GM23338 (cell line): ENCODE measurements at regions not wholly inside any gene's neighbourhood (a gene's known extent, or its start where the extent isn't known, plus 50 kb on each side); places are given as distances from the start of the nearest gene placed in this dataset.
"Not testable (repeated sequence)": the region's sequence is repeated elsewhere in the genome, so short reads cannot be mapped to it uniquely, and the experiment has no call there.

Experiments
- ATAC-seq: fragments of 200-7000 bp; cut with Tn5 transposase; 3 replicates; pipeline ENCODE4 v1.9.1; 2020
- DNase-seq: peaks from one replicate; pipeline ENCODE4 v3.0.0-alpha.2; 2015; ENCODE audit warnings: low spot score
- H2AFZ ChIP-seq: fragments of 200-600 bp; sonication (generic); 2 replicates; pipeline ENCODE4 v1.8.0; 2016; ENCODE audit warnings: antibody characterized with exemption, mild to moderate bottlenecking, moderate library complexity
- H3F3A ChIP-seq: fragments of 200-600 bp; sonication (generic); replicated peaks from 2 replicates; pipeline ENCODE4 v1.8.0; 2017; ENCODE audit warnings: antibody characterized with exemption, mixed run types, low read depth
- H3K27ac ChIP-seq: fragments of 200-600 bp; sonication (generic); 2 replicates; pipeline ENCODE4 v1.6.1; 2016; ENCODE audit warnings: low read depth
- H3K27me3 ChIP-seq: fragments of 200-600 bp; sonication (generic); 2 replicates; pipeline ENCODE4 v1.8.0; 2016; ENCODE audit warnings: mild to moderate bottlenecking, mixed run types, moderate library complexity; ENCODE audit not compliant: insufficient read depth
- H3K36me3 ChIP-seq: fragments of 200-600 bp; sonication (generic); 2 replicates; pipeline ENCODE4 v1.8.0; 2016; ENCODE audit warnings: mild to moderate bottlenecking; ENCODE audit not compliant: insufficient read depth
- H3K4me1 ChIP-seq: fragments of 200-600 bp; sonication (generic); 2 replicates; pipeline ENCODE4 v1.8.0; 2016; ENCODE audit warnings: mild to moderate bottlenecking, moderate library complexity; ENCODE audit not compliant: insufficient read depth
- H3K4me2 ChIP-seq: fragments of 200-600 bp; sonication (generic); 2 replicates; pipeline ENCODE4 v1.7.1; 2017; ENCODE audit warnings: mixed run types
- H3K4me3 ChIP-seq: fragments of 200-600 bp; sonication (generic); 2 replicates; pipeline ENCODE4 v1.6.1; 2016; ENCODE audit warnings: mixed run types
- H3K79me2 ChIP-seq: fragments of 200-600 bp; sonication (generic); replicated peaks from 2 replicates; pipeline ENCODE4 v1.8.0; 2017; ENCODE audit warnings: mild to moderate bottlenecking; ENCODE audit not compliant: insufficient read depth
- H3K9me2 ChIP-seq: fragments of 200-600 bp; sonication (generic); 2 replicates; pipeline ENCODE4 v1.8.0; 2017; ENCODE audit not compliant: insufficient read depth
- H4K20me1 ChIP-seq: fragments of 200-600 bp; sonication (generic); replicated peaks from 2 replicates; pipeline ENCODE4 v1.8.0; 2017; ENCODE audit warnings: mild to moderate bottlenecking; ENCODE audit not compliant: insufficient read depth
- H3K27ac Mint-ChIP-seq: 2 replicates; pipeline ENCODE4 v1.8.0; 2020; ENCODE audit warnings: inconsistent platforms, mild to moderate bottlenecking, moderate library complexity, mixed read lengths
- H3K27me3 Mint-ChIP-seq: 3 replicates; pipeline ENCODE4 v1.8.0; 2022; ENCODE audit warnings: low read depth, mild to moderate bottlenecking, moderate library complexity, mixed read lengths, inconsistent platforms; ENCODE audit not compliant: insufficient read depth, poor library complexity
- H3K36me3 Mint-ChIP-seq: 3 replicates; pipeline ENCODE4 v1.8.0; 2021; ENCODE audit warnings: low read depth, mild to moderate bottlenecking, inconsistent platforms, moderate library complexity, mixed read lengths
- H3K4me1 Mint-ChIP-seq: 3 replicates; pipeline ENCODE4 v1.8.0; 2020; ENCODE audit warnings: mild to moderate bottlenecking, inconsistent platforms, mixed read lengths
- H3K4me3 Mint-ChIP-seq: 3 replicates; pipeline ENCODE4 v1.8.0; 2021; ENCODE audit warnings: moderate library complexity, mild to moderate bottlenecking, inconsistent platforms, mixed read lengths
- H3K9me3 Mint-ChIP-seq: 3 replicates; pipeline ENCODE4 v1.8.0; 2020; ENCODE audit warnings: moderate library complexity, mild to moderate bottlenecking, inconsistent platforms, mixed read lengths
- CREB1 ChIP-seq: fragments of 250-450 bp; sonication (Bioruptor Pico); IDR thresholded peaks from 2 replicates; pipeline ENCODE4 v1.5.0; 2020; ENCODE audit warnings: low read depth, mild to moderate bottlenecking, moderate library complexity
- EZH2 ChIP-seq: fragments of 200-600 bp; sonication (generic); IDR thresholded peaks from one replicate; pipeline ENCODE4 v1.8.0; 2017; ENCODE audit warnings: antibody characterized with exemption, mild to moderate bottlenecking, low read depth; ENCODE audit not compliant: unreplicated experiment
- POLR2AphosphoS5 ChIP-seq: IDR thresholded peaks from 2 replicates; pipeline ENCODE4 v1.6.1; 2016; ENCODE audit warnings: antibody characterized with exemption, low read depth
- ZNF114 ChIP-seq: fragments of 250-450 bp; sonication (Bioruptor Pico); IDR thresholded peaks from 2 replicates; pipeline ENCODE4 v1.5.0; 2020; ENCODE audit warnings: mild to moderate bottlenecking, moderate library complexity
- TF ChIP-seq, protein P1 (sequence below), 2 experiments: fragments of 200-600 bp in 1 of 2; sonication (generic) in 1 of 2; conservative IDR thresholded peaks; 2 replicates each; pipeline versions ENCODE4 v1.5.1 to v1.6.1; 2016 to 2017; ENCODE audit warnings: antibody characterized with exemption in 2 of 2, low read depth in 2 of 2, mild to moderate bottlenecking in 2 of 2, moderate library complexity in 1 of 2

DNA sequence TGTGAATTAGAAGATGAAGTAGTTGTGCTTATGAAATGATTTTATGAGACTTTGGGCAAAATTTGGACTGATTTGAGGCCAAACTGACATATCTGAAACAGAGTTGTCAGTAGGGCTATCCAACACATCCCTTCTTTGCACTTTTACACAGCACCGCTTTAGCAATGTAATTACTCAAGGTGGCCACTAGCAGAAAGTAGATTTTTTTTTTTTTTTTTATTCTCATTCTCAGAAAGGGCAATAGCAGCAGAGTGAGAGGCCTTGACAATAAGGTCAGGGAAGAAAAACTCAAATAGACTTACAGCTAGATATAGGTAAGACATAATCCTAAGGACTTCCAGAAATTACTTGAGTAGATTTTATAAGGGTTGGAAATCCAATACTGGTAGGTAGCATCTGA lies 414.3 kb downstream of the NAP1L3 start:
- H3K9me3 Mint-ChIP-seq = no peaks in the 10 kb centered on the region
- H3K36me3 Mint-ChIP-seq = no peaks in the 10 kb centered on the region
- TF ChIP-seq ZNF114 = no peak
- TF ChIP-seq EZH2 = no peak
- TF ChIP-seq, protein P1, sequence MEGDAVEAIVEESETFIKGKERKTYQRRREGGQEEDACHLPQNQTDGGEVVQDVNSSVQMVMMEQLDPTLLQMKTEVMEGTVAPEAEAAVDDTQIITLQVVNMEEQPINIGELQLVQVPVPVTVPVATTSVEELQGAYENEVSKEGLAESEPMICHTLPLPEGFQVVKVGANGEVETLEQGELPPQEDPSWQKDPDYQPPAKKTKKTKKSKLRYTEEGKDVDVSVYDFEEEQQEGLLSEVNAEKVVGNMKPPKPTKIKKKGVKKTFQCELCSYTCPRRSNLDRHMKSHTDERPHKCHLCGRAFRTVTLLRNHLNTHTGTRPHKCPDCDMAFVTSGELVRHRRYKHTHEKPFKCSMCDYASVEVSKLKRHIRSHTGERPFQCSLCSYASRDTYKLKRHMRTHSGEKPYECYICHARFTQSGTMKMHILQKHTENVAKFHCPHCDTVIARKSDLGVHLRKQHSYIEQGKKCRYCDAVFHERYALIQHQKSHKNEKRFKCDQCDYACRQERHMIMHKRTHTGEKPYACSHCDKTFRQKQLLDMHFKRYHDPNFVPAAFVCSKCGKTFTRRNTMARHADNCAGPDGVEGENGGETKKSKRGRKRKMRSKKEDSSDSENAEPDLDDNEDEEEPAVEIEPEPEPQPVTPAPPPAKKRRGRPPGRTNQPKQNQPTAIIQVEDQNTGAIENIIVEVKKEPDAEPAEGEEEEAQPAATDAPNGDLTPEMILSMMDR (conservative IDR thresholded peaks at IDR 0.05; ENCODE audit: low read depth in 2 of 2) = peak in 1 of 2 experiments; percentile 18; a peak in 1 of 4 replicates
- Histone ChIP-seq H2AFZ (no peak overlapping the region), H3K4me2 (no peak overlapping the region), H4K20me1 (no peaks in the 10 kb centered on the region), H3K79me2 (no peaks in the 10 kb centered on the region), H3F3A (no peaks in the 10 kb centered on the region), H3K36me3 (no peaks in the 10 kb centered on the region), H3K9me2 (no peaks in the 10 kb centered on the region), H3K4me3 (no peak overlapping the region), H3K27ac (no peak overlapping the region), H3K4me1 (no peaks in the 10 kb centered on the region), H3K27me3 (no peaks in the 10 kb centered on the region)
- ATAC-seq (no peak), DNase-seq (peak; percentile 11)
- no peak overlapping the region for H3K27ac Mint-ChIP-seq
- no peaks in the 10 kb centered on the region for H3K27me3 Mint-ChIP-seq
- H3K4me3 Mint-ChIP-seq = no peak overlapping the region
- no peaks in the 10 kb centered on the region for H3K4me1 Mint-ChIP-seq

DNA sequence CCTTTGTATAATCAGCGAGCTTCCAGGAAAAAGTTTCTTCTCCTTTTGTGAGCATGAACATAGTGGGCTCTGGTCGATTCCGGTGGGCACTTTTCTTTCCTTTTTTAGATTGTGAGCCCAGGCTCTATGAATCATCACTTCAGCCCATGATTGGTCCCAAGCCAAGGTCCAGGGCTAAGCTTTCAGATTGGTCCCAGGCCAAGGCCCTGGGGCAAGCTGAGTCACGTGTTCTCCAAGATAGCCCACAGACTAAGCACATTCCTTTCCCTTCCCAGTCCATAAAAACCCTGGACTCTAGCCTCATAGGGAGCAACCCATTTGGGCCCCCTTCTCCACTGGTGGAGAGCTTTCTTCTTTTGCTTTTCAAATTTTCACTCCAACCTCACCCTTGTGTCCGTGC lies 430.5 kb downstream of the NAP1L3 start:
- H3K36me3 Mint-ChIP-seq = peaks cover 10% of the 10 kb centered on the region; the same call in 2 of the 3 replicates
- no peak overlapping the region for H3K4me3 Mint-ChIP-seq

DNA sequence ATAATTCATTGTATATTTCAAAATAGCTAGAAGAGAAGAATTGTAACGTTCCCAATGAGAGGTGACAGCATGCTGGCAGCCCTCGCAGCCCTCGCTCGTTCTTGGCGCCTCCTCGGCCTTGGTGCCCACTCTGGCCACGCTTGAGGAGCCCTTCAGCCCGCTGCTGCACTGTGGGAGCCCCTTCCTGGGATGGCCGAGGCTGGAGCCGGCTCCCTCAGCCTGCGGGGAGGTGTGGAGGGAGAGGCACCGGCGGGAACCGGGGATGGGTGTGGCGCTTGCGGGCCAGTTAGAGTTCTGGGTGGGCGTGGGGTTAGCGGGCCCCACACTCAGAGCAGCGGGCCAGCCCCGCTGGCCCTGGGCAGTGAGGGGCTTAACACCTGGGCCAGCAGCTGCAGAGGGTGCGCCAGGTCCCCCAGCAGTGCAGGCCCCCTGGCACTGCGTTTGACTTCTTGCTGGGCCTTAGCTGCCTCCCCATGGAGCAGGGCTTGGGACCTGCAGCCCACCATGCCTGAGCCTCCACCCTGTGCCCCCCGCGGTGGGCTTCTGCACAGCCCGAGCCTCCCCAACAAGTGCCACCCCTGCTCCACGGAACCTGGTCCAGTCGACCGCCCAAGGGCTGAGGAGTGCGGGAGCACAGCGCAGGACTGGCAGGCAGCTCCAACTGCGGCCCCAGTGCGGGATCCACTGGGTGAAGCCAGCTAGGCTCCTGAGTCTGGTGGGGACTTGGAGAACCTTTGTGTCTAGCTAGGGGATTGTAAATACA lies 437.7 kb downstream of the NAP1L3 start:
- H2AFZ ChIP-seq, H3K4me3 Mint-ChIP-seq, H3K27ac Mint-ChIP-seq, H3K36me3 ChIP-seq, DNase-seq, H3K27ac ChIP-seq, H3K9me2 ChIP-seq, H4K20me1 ChIP-seq, H3K27me3 ChIP-seq, H3K4me1 ChIP-seq, H3K4me3 ChIP-seq, H3K27me3 Mint-ChIP-seq, ATAC-seq, H3K79me2 ChIP-seq, H3K4me2 ChIP-seq, H3K36me3 Mint-ChIP-seq, H3F3A ChIP-seq, H3K4me1 Mint-ChIP-seq: not testable (repeated sequence)
- peaks cover 10% of the 10 kb centered on the region; the same call in 2 of the 3 replicates for H3K9me3 Mint-ChIP-seq

More for the DNA sequence above, 430.5 kb downstream of the NAP1L3 start:
- Histone ChIP-seq H3K79me2 (no peaks in the 10 kb centered on the region), H3K4me2 (no peak overlapping the region), H3K4me1 (no peaks in the 10 kb centered on the region), H3K27me3 (no peaks in the 10 kb centered on the region), H4K20me1 (no peaks in the 10 kb centered on the region), H3K9me2 (no peaks in the 10 kb centered on the region), H3K36me3 (no peaks in the 10 kb centered on the region), H3K27ac (no peak overlapping the region), H2AFZ (no peak overlapping the region), H3F3A (no peaks in the 10 kb centered on the region), H3K4me3 (no peak overlapping the region)
- ATAC-seq = no peak
- Mint-ChIP-seq H3K27me3 (no peaks in the 10 kb centered on the region), H3K4me1 (no peaks in the 10 kb centered on the region), H3K27ac (no peak overlapping the region), H3K9me3 (peaks cover 17% of the 10 kb centered on the region)
- DNase-seq = no peak
- TF ChIP-seq CREB1 (CRISPR knock-in tag) (no peak), POLR2AphosphoS5 (no peak)
